ENCODE measurements at regions not wholly inside any gene's neighbourhood (a gene's known extent, or its start where the extent isn't known, plus 50 kb on each side); places are given as distances from the start of the nearest gene placed in this dataset.
A peak's percentile ranks its signal among the peaks of the same experiment; 100 is the strongest.

DNA sequence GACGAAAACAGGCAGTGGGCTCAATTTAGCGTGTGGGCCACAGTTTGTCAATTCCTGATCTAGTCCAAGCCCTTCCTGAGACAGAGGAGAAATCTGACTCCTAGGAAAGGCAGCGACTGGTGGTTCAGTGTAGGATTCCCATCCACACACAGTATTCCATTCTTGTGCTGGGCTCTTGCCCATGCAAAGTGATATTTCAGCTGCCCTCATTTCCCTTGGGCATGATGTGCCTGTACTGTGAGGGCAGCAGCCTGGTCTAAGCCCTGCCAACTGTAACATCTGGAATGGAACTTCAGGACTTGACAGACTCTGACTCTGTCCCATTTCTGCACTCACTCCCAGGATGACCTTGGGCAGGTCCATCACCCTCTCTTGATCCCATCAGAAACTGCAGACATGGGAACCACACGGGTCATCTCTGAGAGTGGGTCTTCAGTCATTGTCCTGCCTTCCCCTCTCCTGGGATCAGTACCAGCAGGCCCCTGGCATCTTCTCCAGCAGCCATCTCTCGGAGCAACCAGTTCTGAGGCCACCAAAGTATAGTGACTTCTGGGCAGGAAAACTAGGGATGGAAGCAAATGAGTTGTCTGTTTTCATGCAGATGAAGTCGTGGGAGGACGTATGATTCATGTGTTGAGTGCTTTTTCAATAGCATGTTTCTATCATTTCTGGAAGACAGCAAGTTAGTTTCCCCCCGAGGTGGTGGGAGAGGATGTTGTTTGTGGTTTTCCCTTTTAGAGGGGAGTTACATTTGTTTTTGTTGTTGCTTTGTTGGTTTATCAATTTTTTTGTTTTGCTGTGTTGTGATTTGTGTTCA is 54.2 kb upstream of the BCL2L14 start:
- no peak overlapping the region for H3K4me3 ChIP-seq (ENCODE audit: low read length)
- no peak for DNase-seq (ENCODE audit: low read depth)
- TF ChIP-seq, protein P1, sequence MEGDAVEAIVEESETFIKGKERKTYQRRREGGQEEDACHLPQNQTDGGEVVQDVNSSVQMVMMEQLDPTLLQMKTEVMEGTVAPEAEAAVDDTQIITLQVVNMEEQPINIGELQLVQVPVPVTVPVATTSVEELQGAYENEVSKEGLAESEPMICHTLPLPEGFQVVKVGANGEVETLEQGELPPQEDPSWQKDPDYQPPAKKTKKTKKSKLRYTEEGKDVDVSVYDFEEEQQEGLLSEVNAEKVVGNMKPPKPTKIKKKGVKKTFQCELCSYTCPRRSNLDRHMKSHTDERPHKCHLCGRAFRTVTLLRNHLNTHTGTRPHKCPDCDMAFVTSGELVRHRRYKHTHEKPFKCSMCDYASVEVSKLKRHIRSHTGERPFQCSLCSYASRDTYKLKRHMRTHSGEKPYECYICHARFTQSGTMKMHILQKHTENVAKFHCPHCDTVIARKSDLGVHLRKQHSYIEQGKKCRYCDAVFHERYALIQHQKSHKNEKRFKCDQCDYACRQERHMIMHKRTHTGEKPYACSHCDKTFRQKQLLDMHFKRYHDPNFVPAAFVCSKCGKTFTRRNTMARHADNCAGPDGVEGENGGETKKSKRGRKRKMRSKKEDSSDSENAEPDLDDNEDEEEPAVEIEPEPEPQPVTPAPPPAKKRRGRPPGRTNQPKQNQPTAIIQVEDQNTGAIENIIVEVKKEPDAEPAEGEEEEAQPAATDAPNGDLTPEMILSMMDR (conservative IDR thresholded peaks at IDR 0.05; ENCODE audit: low read length): no peak

DNA sequence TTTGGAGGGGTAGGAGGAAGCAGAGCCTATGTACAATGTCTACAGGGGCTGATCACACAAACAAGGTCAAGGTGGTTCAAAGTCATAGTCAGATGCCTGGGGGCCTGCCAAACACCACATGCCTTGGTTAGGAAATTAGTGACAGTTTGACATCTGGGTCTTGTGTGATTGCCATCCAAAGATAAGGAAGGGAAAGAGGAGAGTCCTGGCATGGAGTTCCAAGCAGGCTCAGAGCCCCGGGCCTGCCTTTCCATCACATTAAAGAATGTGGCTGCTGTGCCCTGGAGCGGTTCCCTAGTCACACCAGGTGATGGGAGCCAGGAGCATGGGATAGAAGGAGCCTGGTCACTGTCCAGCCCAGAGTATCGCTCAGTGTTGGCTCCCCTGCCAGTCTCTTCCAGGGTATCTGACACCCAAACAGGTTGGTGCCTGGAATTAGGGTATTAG is 53.6 kb upstream of the BCL2L14 start:
- TF ChIP-seq, protein P1 (conservative IDR thresholded peaks at IDR 0.05; ENCODE audit: low read length): no peak
- no peak for DNase-seq (ENCODE audit: low read depth)
- no peak overlapping the region for H3K4me3 ChIP-seq (ENCODE audit: low read length)

DNA sequence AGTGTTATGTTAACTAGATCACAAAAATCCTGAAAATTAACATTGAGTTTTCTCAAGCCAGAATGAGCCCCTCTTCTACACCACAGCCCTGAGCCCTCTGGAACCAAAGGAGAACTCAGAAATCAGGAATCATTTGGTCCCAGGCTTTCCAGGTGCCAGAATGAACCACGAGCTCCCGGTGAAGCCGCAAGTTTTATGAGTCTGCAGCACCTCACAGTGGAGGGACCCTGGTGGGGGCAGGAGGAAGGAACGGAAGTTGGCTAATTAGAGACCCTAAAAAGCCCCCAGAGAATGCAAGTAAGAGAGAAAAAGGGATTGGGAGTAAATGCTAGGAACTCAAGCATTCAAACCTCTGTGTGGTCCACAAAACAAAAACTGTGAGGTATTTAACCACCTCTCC is 52.9 kb upstream of the BCL2L14 start:
- TF ChIP-seq, protein P1 (conservative IDR thresholded peaks at IDR 0.05; ENCODE audit: low read length): peak; percentile 30
- DNase-seq (ENCODE audit: low read depth): no peak
- H3K4me3 ChIP-seq (ENCODE audit: low read length): no peak overlapping the region

DNA sequence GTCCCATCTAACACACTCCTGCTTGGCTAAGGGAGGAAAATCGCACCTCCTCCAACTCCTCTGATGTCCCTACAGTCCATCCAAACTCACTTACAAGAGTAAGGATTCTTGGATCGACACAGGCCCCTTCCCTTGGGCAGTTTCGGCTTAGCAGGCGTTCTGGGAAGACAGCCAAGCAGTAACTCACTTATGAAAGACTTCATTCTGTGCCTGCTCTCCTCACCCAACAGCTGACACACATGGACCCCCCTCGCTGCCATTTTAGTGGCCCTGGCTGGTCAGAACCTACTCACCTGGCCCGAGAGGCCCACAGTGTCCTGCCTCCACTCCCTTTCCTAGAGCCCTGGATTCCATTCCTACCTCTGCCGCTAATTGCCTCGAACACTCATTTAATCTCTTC is 52.3 kb upstream of the BCL2L14 start:
- TF ChIP-seq, protein P1 (conservative IDR thresholded peaks at IDR 0.05; ENCODE audit: low read length): no peak
- H3K4me3 ChIP-seq (ENCODE audit: low read length): no peak overlapping the region
- DNase-seq (ENCODE audit: low read depth): no peak

DNA sequence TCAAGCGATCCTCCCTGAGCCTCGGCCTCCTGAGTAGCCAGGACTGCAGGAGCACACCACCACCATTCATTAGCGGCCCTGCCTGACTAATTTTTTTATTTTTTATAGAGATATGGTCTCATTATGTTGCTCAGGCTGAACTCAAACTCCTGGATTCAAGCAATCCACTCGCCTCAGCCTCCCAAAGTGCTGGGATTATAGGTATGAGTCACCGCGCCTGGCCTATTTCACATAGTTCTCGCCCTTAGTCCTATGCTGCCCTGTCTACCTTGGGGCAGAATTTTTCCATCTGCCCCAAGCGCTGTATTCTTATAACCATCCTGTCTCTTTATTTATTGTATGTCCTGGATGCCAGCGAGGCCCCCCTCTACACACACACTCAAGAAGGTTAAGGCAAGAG is 50.9 kb upstream of the BCL2L14 start:
- TF ChIP-seq, protein P1 (conservative IDR thresholded peaks at IDR 0.05; ENCODE audit: low read length): no peak
- DNase-seq (ENCODE audit: low read depth): no peak
- no peak overlapping the region for H3K4me3 ChIP-seq (ENCODE audit: low read length)

DNA sequence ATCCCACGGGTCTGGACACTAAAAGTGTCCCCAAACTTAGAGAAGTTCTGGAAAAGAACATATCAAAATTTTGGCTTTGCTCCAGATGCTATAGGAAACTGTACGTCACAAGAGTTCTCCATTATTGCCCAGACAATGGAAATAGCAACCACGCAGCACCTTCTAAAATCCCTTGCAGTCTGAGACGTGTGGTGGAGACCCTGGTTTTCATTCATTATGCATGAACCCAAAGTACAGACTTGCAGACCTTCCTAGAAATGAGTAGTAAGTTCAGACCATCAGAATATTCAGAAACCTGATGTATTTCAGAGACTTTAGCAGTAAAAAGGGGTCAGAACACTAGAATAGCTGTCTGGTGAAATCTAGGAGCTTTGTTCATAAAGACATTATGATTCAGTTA is 50.0 kb upstream of the BCL2L14 start:
- no peak for DNase-seq (ENCODE audit: low read depth)
- TF ChIP-seq, protein P1 (conservative IDR thresholded peaks at IDR 0.05; ENCODE audit: low read length): no peak
- H3K4me3 ChIP-seq (ENCODE audit: low read length): no peak overlapping the region
